ENCODE measurements at regions not wholly inside any gene's neighbourhood (a gene's known extent, or its start where the extent isn't known, plus 50 kb on each side); places are given as distances from the start of the nearest gene placed in this dataset.

DNA sequence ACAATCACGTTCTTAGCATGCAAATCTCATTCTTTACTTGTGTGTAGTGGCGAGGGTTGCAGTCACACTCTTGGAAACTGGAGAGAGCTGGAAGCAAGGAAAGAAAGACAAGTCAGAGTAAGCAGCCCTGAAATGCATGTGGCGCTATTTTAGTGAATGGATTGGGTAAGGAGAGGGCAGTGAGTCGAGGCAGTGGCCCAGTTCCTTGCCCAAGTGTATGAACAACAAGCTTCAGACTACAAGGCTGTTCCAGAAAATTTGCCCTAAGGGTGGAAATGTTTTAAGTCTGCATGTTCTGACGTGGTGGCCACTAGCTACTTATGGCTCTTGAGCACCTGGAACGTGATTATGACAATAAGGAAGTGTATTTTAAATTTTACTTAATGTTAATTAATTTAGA lies 59.4 kb upstream of the PTPN3 start:
- intact Hi-C loops (cut with DNase I; ENCODE audit: low total_unique reads): no loop called here
- H3K4me1 ChIP-seq: no peaks in the 10 kb centered on the region
- no peaks in the 10 kb centered on the region for H3K27me3 ChIP-seq
- no peak for DNase-seq (ENCODE audit: low spot score in 2 of 2)
- H3K4me3 ChIP-seq: no peak overlapping the region
- TF ChIP-seq, protein P1, sequence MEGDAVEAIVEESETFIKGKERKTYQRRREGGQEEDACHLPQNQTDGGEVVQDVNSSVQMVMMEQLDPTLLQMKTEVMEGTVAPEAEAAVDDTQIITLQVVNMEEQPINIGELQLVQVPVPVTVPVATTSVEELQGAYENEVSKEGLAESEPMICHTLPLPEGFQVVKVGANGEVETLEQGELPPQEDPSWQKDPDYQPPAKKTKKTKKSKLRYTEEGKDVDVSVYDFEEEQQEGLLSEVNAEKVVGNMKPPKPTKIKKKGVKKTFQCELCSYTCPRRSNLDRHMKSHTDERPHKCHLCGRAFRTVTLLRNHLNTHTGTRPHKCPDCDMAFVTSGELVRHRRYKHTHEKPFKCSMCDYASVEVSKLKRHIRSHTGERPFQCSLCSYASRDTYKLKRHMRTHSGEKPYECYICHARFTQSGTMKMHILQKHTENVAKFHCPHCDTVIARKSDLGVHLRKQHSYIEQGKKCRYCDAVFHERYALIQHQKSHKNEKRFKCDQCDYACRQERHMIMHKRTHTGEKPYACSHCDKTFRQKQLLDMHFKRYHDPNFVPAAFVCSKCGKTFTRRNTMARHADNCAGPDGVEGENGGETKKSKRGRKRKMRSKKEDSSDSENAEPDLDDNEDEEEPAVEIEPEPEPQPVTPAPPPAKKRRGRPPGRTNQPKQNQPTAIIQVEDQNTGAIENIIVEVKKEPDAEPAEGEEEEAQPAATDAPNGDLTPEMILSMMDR (IDR thresholded peaks at IDR 0.05): no peak
- TF ChIP-seq POLR2AphosphoS5 (IDR thresholded peaks at IDR 0.05) (no peak), POLR2A (IDR thresholded peaks at IDR 0.05) (no peak)
- no peaks in the 10 kb centered on the region for H3K9me3 ChIP-seq
- H3K27ac ChIP-seq: peak overlapping the region in 1 of 2 donors; percentile 73
- no peaks in the 10 kb centered on the region for H3K36me3 ChIP-seq

DNA sequence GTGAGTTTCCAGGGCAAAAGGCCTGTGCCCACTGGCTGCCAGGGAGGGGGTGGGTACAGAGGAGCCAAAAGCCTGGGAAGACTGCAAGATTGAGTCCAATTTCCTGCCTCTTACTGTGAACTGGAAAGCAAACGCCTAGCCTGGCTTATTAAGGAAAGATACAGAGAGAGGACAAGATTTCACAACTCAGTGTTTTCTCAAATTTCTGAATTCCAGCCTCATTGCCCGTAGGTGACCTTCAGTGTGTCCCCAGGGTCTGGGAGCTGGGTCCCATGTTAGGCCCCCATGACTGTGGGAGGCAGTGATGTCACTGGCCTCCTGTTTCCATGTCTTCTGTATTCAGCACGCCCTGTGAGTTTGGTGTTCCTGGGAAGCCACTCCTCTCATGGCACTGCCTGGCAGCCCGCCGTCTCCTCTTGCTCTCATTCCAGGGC lies 60.6 kb upstream of the PTPN3 start:
- DNase-seq (ENCODE audit: low spot score in 2 of 2): peak in 1 of 2 donors; percentile 85
- H3K9me3 ChIP-seq: no peaks in the 10 kb centered on the region

DNA sequence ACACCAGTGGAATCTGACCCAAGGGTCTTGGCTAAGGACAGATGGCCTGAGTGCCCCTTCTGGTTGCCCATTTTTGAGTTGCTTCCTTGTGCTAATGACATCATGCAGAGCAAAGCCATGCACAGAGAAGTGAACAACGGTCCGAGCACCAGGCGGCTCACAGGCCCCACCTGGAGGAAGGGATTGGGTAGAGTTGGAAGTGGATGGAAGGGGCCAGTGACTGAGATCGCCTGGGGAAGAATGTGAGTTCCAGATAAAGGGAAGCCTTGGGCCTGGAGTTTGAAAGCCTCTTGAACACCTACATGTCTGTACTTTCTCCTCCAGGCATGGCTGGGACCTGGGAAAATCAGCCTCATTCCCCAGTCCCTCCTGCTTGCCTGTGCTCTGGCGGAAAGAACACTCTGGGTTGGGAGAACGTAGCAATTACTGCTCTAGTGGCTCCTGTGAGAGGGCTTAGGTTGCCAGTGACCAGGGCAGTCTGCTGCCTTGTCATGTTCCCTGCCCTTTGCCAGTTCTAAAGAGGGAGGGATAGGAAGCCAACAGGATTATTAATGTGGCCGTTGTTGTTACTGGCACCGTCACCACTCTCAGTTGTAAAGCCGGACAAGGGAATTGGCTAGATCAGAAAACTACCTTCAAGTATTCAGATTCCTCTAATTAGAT lies 62.5 kb upstream of the PTPN3 start:
- H3K4me1 ChIP-seq: no peaks in the 10 kb centered on the region
- H3K27ac ChIP-seq: peak overlapping the region; percentile 69 to 80
- no peaks in the 10 kb centered on the region for H3K9me3 ChIP-seq
- no peaks in the 10 kb centered on the region for H3K27me3 ChIP-seq
- H3K36me3 ChIP-seq: no peaks in the 10 kb centered on the region
- H3K4me3 ChIP-seq: no peak overlapping the region
- TF ChIP-seq POLR2AphosphoS5 (IDR thresholded peaks at IDR 0.05) (no peak), POLR2A (IDR thresholded peaks at IDR 0.05) (no peak)
- TF ChIP-seq, protein P1 (IDR thresholded peaks at IDR 0.05): no peak
- intact Hi-C loops (cut with DNase I; ENCODE audit: low total_unique reads): no loop called here
- DNase-seq (ENCODE audit: low spot score in 2 of 2): peak in 1 of 2 donors; percentile 44

More for the DNA sequence above, 60.6 kb upstream of the PTPN3 start:
- intact Hi-C loops (cut with DNase I; ENCODE audit: low total_unique reads): no loop called here
- Histone ChIP-seq H3K27me3 (no peaks in the 10 kb centered on the region), H3K4me1 (no peaks in the 10 kb centered on the region), H3K27ac (peak overlapping the region; percentile 63 to 69), H3K36me3 (no peaks in the 10 kb centered on the region), H3K4me3 (no peak overlapping the region)
- TF ChIP-seq POLR2AphosphoS5 (IDR thresholded peaks at IDR 0.05): no peak
- TF ChIP-seq, protein P1 (IDR thresholded peaks at IDR 0.05): no peak
- no peak for TF ChIP-seq POLR2A (IDR thresholded peaks at IDR 0.05)

DNA sequence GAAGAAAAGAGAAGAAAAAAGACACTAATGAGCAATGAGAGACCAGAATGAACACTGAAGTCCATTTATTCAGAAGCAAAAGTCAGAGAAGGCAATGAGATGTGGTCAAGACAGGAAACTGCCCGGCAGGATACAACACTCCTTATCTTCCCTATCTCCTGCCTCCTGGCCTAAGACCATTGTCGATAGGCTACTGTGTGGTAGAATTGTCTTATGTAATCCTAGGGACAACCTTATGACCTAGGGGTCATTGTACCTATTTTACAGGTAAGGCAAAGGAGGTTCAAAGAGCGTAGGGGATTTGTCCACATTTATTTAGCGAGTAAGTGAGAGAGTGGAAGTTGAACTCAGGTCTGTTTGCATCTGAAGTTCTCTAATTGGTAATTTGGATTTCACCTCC lies 63.0 kb upstream of the PTPN3 start:
- TF ChIP-seq POLR2AphosphoS5 (IDR thresholded peaks at IDR 0.05) (no peak), POLR2A (IDR thresholded peaks at IDR 0.05) (no peak)
- TF ChIP-seq, protein P1 (IDR thresholded peaks at IDR 0.05): no peak
- no peak for DNase-seq (ENCODE audit: low spot score in 2 of 2)
- H3K4me3 ChIP-seq: no peak overlapping the region
- no peaks in the 10 kb centered on the region for H3K36me3 ChIP-seq
- H3K27me3 ChIP-seq: no peaks in the 10 kb centered on the region
- H3K4me1 ChIP-seq: no peaks in the 10 kb centered on the region
- no peaks in the 10 kb centered on the region for H3K9me3 ChIP-seq
- intact Hi-C loops (cut with DNase I; ENCODE audit: low total_unique reads): no loop called here
- H3K27ac ChIP-seq: peak overlapping the region; percentile 69 to 80

DNA sequence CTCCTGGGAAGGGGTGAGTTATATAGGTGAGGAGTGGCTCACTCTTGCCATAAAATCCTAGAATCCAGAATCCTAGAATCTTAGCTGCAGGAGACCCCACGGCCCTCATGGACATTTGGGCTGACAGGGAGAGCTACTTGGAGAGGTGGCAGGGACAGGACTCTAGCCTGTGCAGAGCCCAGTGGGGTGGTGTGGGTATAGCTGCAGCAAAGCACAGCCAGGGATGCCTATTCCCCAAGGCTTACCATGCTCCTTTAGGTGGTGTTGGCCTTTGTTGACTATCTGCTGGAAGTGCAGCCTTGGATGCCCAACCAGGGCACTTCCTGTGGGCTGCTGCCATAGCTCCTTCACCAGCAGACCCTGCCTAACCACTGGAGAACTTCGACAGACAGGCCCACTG lies 70.0 kb upstream of the PTPN3 start:
- Histone ChIP-seq H3K36me3 (no peaks in the 10 kb centered on the region), H3K9me3 (no peaks in the 10 kb centered on the region), H3K4me3 (no peak overlapping the region), H3K27ac (no peak overlapping the region), H3K27me3 (no peaks in the 10 kb centered on the region), H3K4me1 (no peaks in the 10 kb centered on the region)
- DNase-seq (ENCODE audit: low spot score in 2 of 2): no peak
- intact Hi-C loops (cut with DNase I; ENCODE audit: low total_unique reads): no loop called here
- TF ChIP-seq, protein P1 (IDR thresholded peaks at IDR 0.05): no peak
- TF ChIP-seq POLR2AphosphoS5 (IDR thresholded peaks at IDR 0.05) (no peak), POLR2A (IDR thresholded peaks at IDR 0.05) (no peak)
